COR-L47 (cell line): ENCODE measurements at regions not wholly inside any gene's neighbourhood (a gene's known extent, or its start where the extent isn't known, plus 50 kb on each side); places are given as distances from the start of the nearest gene placed in this dataset.

ENCODE experiments used
- DNase-seq: peaks from one replicate; lab custom pipeline; 2025; lab: John Stamatoyannopoulos, UW

DNA sequence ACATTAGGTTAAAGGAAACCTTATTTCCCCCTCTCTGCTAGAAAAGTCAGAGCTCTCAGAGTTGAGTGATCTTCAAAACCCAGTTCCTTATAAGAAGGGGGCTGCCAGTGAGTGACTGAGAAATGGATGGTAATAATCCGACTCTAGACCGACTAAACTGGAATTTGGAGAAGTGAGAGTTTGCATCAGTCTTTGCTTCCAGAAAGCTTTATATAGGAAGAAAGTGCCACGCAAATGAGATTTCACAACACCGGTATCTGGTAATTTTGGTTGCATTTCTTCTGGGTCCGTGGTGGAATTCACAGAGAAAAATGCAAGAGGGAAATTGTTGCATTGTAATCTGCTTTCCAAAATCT, 271.4 kb downstream of the MAF start:
- DNase-seq: no peak

DNA sequence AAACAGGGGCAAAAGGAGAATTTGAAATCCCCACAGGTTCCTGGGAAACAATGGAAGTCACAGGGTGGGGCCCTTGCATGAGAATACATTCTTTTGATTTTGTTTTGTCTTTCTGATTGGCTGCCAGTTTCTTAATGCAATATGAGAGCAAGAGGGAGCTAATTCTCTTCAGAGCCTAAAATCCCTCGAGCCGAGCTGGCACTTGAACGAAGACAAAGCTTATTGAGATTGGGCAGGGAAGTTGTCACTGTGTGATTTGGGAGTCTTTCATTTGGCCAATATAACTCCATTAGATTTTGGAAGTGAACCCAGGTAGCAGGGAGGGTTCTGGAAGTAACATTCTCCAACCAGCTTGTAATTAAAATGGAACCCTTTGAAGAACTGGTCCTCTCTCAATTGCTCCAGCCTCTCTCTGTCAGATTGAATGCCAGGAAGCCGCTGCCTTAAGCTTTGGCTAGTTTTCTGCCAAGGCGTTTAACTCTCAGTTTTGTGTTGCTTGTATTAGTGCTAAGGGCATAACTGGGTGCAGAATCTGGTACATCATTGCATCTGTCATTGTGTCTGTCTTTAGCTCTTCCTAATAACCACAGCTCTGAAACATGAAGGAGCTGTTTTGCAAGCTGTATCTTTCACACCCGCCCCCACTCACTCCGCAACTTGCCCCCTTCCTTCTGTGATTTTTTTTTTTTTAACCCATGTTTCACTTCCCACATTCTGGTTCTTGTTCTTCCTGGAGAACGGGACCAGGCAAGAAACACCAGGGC, 272.0 kb downstream of the MAF start:
- DNase-seq: no peak

DNA sequence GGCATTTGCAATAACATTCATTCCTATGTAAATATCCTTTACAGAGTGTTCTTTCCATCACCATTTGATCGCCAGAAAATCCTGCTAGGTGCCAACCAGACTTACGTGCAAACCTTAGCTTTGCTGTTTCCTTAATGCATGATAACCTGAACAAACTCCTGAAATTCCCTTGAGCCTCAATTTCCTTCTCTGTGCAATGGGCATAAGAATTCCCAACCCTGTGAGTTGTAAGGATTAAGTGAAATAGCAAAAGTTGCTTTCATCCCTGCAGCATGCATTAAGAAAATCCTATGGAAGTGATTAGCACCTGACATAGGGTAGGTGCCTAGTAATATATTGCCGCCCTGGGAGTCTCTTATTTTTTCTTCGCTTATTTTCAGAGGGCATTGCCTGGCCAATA, 272.7 kb downstream of the MAF start:
- no peak for DNase-seq

DNA sequence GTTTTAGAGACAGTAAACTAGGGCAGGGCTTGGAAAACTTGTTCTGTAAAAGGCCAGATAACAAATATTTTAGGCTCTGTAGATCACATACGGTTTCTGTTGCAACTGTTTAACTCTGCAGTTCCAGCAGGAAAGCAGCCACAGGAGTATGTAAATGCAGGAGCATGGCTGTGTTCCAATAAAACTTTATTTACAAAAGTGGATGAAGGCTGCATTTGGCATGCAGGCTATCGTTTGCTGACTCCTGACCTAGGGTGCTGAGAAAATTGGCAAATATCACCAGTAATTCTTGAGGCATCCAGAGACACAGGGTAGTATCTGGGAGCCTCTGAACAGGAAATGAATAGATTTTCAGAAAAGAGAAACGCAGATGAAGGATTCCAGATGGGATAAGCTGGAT, 274.0 kb downstream of the MAF start:
- DNase-seq: no peak

DNA sequence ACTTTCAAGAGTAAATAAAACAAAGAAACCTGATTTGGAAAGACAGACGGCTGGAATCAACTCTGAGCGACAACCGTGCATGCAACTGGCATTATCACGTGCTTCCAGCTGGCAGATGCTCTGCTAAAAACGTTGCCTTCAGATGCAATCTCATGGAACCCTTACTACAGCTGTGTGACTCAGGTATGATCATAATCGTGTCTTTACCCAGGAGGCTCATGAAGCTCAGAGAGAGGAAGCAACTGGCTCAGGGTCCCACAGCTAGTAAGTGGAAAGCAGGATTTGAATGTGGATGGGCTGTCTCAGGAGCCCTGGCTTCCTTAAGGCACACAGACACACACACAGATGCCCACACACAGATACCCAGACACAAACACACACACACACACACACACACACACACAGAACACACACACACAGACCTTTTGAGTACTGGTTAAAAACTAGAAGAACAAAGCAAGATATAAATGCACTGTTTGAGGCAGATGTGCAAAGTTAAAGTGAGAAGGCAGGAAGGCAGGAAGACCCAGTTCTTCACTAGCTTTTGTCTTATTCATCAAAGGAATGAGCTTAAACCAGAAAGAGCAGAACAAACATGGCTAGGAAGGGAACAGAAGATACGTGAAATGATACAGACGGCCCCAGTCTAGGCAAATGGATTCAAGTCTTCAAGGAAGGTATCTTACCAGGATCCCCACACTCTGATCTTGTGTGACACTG, 275.2 kb downstream of the MAF start:
- DNase-seq: no peak

DNA sequence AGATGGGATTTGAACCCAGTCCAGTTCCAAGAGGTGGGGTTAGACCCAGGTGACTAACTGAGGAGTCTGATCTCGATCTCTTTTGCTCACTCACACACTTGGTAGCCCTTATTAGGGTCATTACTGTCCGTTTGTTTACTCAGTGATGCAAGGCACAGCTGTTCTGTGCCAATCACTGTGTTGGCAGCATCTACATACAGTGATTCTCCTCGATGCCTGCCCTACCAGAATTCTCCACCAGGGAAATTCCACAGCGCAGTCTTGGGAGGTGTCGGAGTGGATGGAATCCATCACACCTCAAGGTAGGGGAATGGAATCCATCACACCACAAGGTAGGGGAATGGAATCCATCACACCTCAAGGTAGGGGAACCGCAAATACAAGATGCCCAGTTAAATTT, 279.6 kb downstream of the MAF start:
- no peak for DNase-seq

DNA sequence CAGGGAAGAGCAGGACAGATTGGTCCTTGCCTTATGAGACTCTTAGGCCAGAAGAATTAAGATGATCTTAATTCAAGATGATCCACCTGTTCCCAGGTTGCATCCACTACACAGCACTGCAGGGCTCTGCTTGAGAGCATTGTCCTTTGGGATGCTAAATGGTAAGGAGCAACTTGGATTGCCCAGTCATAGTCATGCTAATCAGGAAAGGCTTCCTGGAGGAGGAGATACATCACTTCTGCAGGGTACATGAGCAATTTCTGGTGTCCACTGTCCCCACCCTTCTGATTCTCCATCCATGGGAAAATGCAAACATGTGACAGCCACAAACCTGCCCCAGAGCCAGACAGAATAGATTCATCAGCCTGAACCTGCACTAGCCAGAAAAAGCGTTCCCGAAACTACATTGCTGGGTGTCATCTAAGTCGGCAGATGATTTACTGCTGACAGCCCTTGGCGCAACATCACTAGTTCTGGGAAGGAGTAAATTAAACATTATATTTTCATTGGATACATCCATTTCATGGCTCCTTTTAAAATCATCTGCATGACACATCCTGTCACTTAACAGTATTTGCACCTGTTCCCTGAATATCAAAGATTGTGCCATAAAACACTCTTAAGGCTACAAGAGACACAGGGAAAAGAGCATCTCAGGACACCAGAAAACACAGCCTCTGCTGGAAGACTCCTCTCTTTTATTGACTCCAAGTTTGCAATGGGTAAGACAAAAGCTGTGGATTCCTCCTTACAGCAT, 282.2 kb downstream of the MAF start:
- no peak for DNase-seq

DNA sequence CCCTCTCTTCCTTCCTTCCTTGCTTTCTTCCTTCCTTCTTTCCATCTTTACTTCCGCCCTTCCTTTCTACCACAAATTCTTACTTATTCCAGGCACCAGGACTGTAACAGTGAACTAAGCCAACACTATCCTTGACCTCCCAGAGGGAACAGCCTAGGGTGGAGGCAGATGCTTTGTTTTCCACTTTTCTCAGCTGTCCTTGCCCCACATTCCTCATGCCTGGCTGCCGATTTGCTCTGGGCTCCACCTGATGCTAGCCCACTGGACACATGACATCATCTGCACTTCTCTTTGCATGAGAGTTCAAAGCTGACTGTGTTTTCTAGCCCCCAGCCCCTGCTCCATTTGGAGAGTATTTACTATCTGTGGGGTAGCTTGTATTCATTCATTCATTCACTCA, 283.0 kb downstream of the MAF start:
- DNase-seq: no peak

DNA sequence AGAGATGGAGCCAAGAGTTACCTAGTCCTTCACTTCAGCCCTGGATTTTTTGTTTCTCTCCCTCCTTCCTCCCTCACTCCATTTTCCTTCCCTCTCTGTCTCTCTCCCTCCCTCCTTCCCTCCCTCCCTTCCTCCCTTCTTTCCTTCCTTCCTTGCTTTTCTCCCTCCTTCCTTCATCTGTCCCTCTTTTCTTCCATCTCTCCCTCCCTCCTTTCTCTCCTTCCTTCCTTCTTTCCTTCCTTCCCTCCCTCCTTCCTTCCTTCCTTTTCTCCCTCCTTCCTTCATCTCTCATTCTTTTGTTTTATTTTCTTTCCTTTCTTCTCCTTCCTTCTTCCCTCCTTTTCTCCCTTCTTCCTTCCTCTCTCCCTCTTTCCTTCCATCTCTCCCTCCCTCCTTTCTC, 283.5 kb downstream of the MAF start:
- DNase-seq: no peak

DNA sequence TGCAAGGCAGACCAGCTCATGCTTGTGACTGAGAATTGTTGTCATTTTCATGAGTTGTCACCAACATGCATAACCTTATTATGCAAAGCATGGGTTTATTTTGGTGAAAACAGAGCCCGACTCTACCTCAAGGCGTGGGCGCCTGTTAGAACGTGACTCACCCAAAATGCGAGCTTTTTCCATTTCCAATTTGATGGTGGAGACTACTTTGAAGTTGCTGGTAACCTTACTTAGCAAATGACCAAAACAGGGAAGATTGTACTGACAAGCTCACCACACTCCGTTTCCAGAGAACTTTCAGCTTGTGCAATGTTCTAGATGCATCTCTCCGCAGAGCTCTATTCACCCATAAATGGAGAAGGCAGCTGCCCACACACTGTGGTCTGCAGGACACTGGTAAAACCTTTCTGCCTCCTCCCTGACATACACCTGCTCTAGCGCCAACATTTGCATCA, 284.5 kb downstream of the MAF start:
- no peak for DNase-seq

DNA sequence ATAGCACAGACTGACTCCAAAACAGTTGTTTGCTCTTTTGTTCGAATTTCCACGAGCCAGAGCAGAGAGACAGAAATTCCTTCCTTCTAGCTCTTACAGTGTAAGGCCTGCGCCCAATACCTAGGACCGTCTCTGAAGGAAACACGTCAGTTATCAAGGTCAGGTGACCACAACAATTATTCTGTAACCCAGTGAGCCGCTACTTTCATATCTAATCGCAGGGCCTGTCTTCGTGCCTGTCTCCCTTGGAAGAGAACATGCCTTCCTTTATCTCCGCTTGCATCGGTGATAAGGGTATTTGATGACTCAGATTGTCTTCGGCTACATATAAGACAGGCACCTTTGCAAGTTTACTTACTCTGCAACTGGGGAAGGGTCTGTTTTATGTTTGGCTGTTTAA, 288.0 kb downstream of the MAF start:
- no peak for DNase-seq

DNA sequence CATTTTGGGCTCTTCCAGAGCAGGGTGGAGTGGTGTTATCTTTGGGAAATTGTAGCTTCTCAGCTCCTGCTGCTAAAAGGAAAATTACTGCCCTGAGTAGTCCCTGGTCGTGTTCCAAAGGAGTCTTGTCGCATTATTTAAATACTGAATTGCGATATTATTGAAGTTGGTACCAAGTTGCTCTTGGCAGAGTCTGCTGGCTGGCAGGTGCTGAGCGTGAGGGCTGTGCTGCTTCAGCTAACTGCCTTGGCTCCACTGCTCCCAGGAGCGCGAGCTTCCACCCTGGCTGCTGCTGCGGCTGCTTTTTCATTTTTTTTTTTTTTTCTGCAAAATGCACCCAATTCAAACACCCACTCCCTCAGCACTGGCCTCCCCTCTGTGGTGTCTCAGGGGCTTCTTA, 289.8 kb downstream of the MAF start:
- no peak for DNase-seq

DNA sequence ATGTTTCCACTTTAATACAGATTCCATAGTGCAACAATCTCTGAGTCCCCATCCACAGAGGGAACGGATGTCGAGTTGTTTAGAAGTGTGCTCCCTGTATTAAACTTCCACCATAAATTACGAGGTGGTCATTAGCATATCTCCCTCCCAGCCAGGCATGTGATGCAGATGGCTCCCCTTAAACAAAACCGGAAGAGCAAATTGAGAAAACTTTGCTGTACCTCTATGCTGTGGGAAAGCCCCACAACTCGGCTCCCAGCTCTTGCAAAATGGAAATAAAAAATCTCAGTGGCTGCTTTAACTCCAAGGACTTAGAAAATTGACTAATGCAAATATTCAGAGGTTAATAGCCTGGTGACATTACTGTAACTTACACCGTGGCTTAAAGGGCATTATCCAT, 290.9 kb downstream of the MAF start:
- no peak for DNase-seq

DNA sequence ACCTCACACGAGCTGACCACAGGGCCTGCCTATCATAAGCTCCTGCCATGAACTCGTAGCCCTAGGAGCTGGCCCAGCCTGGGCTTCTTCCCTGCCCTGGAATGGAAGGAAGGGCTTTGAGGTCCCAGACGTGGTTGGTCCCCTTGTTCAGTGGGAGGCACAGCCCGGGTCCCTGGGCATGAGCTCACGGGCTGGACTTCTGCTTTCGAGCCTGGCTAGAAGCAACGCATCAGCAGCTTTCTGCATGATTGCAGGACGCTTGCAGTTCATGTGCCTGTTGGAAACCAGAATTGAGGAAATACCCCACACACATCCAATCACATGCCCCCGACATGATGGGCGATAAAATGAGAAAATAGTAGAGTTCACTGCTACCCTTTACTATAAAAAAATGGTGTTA, 293.3 kb downstream of the MAF start:
- no peak for DNase-seq

DNA sequence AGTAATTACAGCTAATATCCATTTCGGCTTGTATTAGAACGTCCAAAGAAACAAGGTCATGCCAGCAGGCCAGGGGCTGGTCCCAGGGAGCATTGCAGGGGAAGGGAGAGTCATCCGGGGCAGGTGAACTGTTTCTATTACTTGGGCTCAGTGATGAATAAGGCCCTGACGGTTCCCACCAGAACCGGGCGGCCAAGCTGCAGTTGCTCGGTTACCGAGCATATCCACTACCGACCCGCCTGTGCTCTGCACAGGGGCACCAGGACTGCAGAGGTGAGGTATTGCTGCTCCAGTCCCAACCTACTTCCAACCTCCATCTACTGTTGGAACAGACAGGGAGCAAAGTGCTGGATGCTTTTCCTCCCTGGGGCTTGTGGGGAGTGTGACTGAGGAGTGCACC, 295.5 kb downstream of the MAF start:
- DNase-seq: no peak

DNA sequence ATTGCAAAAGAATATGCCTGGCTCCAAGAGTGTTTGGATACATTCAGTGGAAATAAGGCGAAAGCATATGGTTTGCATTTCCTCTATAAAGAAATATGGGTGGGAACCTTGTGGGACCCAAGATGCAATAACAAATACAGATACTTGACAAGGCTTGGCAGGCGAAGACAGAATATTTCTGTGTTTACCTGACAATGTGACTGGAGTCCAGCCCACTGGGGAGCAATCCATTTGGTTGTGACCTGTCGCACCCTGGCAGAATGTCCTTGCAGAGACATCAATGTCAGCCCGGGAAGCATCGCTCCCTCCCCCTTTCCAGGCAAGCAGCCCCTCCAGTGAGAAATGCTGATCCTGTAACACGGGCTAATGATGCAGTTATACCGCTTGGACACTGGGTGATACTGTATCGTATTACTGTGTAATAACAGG, 296.6 kb downstream of the MAF start:
- no peak for DNase-seq

DNA sequence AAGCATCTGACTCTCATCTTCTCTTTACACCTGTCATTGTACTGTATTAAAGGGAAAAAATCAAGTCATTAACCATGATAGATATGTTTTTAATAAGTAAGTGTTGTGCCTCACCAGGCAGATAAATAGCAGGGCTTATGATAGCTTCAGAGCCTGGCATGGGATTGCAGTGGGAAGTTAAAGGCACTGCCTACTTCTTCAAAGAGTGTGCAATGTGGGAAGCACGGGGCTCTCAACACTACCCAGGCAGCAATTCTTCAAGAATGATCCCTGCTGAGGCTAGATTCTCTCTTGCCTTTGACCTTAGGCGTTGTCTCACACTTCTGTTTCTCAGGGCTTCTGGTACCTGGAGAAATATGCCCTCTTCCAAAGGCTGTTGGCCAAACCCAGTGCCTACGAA, 297.3 kb downstream of the MAF start:
- DNase-seq: no peak

DNA sequence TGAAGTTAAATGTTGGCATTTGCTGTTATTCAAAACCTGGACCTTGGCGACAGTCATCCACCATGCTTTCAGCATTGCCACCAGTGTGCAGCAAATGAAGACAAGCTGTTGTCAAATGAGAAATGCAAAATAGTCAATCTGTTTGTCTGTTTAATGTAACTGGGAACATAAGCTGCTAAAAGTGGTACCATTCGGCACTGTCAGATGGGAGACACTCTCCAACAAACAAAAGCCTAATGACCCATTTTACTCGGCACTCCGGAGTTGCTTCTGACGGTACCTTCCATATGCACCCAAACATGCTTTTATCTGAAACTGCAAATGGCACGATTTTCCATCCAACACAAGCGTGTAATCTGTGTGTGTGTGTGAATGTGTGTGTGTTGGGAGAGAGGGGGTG, 297.8 kb downstream of the MAF start:
- no peak for DNase-seq

DNA sequence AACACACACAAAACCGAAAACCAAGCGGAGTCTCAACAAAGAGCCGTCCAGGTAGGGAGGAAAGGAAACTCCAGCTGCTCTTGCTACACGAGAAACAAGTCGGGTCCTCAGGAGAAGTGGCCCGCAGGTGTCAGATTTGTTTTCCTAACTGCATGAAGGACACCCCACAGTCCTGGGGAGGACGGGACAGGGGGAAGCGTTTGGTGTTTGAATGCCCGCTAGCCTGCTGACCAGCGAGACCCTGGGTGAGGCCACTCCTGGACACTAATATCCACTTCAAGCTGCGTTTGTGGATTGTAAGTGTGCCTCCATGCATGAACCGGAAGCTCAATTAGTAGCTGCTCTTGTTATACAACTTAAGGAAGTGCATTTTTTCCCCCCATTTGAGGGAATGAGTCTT, 299.5 kb downstream of the MAF start:
- DNase-seq: no peak

DNA sequence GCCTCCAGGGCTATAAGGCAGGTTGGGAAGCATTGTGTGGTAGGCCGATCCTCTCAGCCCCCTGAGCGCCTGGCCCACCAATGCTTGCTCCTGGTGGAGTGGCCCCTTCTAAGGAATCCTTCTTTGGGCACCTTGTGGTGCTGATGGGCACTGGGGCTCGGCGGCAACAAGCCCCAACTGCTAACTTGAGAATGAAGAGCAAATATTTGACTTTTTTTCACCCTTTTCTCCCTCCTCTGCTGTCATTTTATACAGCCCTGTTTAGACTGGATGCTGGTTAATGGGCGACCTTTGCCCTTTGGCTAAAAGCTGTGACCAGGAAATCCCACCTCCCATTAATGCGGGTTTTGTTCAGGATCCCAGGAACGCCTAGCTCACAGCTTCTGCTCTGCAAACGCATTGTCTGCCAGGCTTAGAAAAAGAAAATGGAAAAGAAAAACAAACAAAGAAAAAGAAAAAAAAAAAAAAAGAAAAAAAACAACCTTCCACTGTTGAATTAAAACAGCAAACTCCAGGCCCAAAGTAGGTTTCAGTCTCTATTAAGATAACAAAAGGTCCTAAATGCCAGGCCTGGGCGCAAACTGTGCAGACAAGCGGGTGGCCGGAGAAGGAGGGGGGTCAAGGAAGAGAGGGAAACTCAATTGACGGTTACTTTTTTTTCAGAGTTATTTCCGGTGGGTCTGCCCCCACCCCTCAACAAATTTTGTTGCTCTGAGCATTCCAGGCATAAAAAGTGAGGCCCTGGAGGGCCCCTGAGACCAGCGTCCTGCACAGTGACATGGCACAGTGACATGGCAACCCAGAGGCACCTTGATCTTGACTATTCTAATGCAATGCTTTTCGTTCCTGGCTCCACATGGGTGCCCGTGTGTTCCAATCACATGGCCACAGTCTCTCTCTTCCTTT, 301.4 kb downstream of the MAF start:
- no peak for DNase-seq

DNA sequence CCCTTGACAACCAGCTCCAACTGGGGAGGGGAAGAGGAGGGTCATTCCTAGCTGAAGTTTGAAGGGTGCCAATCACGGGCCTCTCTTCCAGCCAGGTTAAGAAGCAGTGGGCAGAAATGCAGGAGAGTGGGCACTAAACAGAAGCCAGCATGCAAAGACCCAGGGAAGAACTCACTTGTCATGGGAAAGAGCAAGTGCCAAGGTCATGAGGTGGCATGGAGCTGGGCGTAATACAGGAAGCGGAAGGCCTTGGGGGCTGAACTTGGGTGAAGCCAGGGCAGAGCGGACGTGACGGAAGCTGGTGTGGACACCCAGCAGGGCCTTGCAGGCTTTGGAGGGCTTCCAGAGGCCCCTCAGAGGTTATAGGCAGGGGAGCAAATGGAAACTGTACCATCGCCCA, 302.1 kb downstream of the MAF start:
- no peak for DNase-seq

DNA sequence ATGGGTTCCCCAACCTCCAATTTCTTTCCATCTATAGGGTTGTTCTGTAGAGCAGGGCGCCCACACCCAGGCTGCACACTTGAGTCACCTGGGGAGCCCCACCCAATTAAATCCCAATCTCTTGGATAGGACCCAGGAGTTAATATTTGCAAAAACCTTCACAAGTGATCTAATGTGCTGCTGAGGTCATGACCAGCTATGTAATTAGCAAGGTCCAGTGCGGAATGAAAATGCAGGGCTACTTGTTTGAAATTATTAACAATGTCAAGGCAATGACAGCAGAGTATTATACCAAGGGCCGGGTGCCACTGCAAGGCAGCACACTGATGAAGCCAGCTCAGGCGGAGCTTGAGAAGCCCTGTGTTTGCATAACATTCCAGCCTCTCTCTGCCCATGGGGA, 302.7 kb downstream of the MAF start:
- no peak for DNase-seq
